Hepatocyte (in vitro differentiated cells): ENCODE measurements at regions not wholly inside any gene's neighbourhood (a gene's known extent, or its start where the extent isn't known, plus 50 kb on each side); places are given as distances from the start of the nearest gene placed in this dataset.
A peak's percentile ranks its signal among the peaks of the same experiment; 100 is the strongest.

Experiments
- DNase-seq: peaks from one replicate; pipeline ENCODE4 v3.0.0-alpha.2; 2016; ENCODE audit warnings: low spot score
- H2AFZ ChIP-seq: fragments of 200-600 bp; sonication (generic); 2 replicates; pipeline ENCODE4 v1.6.0; 2016; ENCODE audit warnings: antibody characterized with exemption, mild to moderate bottlenecking
- H3K27ac ChIP-seq: fragments of 200-600 bp; sonication (generic); 2 replicates; pipeline ENCODE4 v1.5.1; 2016; ENCODE audit warnings: mild to moderate bottlenecking
- H3K27me3 ChIP-seq: fragments of 200-600 bp; sonication (generic); 2 replicates; pipeline ENCODE4 v1.6.1; 2016
- H3K36me3 ChIP-seq: fragments of 200-600 bp; sonication (generic); replicated peaks from 2 replicates; pipeline ENCODE4 v1.5.1; 2016; ENCODE audit warnings: low read depth; ENCODE audit not compliant: insufficient read depth
- H3K4me1 ChIP-seq: fragments of 200-600 bp; sonication (generic); 2 replicates; pipeline ENCODE4 v1.5.1; 2016; ENCODE audit warnings: mild to moderate bottlenecking, moderate library complexity; ENCODE audit not compliant: insufficient read depth
- H3K4me2 ChIP-seq: fragments of 200-600 bp; sonication (generic); 2 replicates; pipeline ENCODE4 v1.6.0; 2016
- H3K4me3 ChIP-seq: fragments of 200-600 bp; sonication (generic); 2 replicates; pipeline ENCODE4 v1.5.1; 2016; ENCODE audit warnings: mild to moderate bottlenecking
- H3K79me2 ChIP-seq: fragments of 200-600 bp; sonication (generic); 2 replicates; pipeline ENCODE4 v1.6.0; 2017; ENCODE audit warnings: mild to moderate bottlenecking
- H3K9me2 ChIP-seq: fragments of 200-600 bp; sonication (generic); replicated peaks from 2 replicates; pipeline ENCODE4 v1.6.0; 2017; ENCODE audit warnings: mild to moderate bottlenecking; ENCODE audit not compliant: insufficient read depth
- H3K9me3 ChIP-seq: fragments of 200-600 bp; sonication (generic); 2 replicates; pipeline ENCODE4 v1.5.1; 2016; ENCODE audit warnings: low read depth, mild to moderate bottlenecking
- H4K20me1 ChIP-seq: fragments of 200-600 bp; sonication (generic); 2 replicates; pipeline ENCODE4 v1.6.0; 2016; ENCODE audit warnings: mild to moderate bottlenecking; ENCODE audit not compliant: insufficient read depth, poor library complexity, severe bottlenecking
- CTCF ChIP-seq: fragments of 200-600 bp; sonication (generic); IDR thresholded peaks from 2 replicates; pipeline ENCODE4 v1.5.1; 2016; ENCODE audit warnings: antibody characterized with exemption, mild to moderate bottlenecking; ENCODE audit not compliant: poor library complexity
- EZH2 ChIP-seq: fragments of 200-600 bp; sonication (generic); IDR thresholded peaks from 2 replicates; pipeline ENCODE4 v1.6.1; 2016; ENCODE audit warnings: antibody characterized with exemption, mild to moderate bottlenecking, borderline replicate concordance
- EZH2phosphoT487 ChIP-seq: fragments of 200-600 bp; sonication (generic); IDR thresholded peaks from one replicate; pipeline ENCODE4 v1.6.1; 2018; ENCODE audit warnings: antibody characterized with exemption, mild to moderate bottlenecking, low read depth, moderate library complexity; ENCODE audit not compliant: unreplicated experiment, severe bottlenecking
- WGBS: methylation state at CpG from one replicate; pipeline ENCODE4 v1.1.6; 2016; ENCODE audit warnings: low lambda C conversion rate; ENCODE audit errors: missing lambda C conversion rate; 5-methylcytosine and 5-hydroxymethylcytosine counted together

- H2AFZ ChIP-seq, result no peak overlapping the region
- no peaks in the 10 kb centered on the region for H3K27me3 ChIP-seq
- H3K9me2 ChIP-seq, result no peaks in the 10 kb centered on the region
- no peak overlapping the region for H3K4me3 ChIP-seq
- WGBS, result 41% methylated on average over 3 of the region's 3 CpGs
- TF ChIP-seq EZH2 (no peak), EZH2phosphoT487 (no peak), CTCF (no peak)
- H4K20me1 ChIP-seq, result no peaks in the 10 kb centered on the region
- no peaks in the 10 kb centered on the region for H3K36me3 ChIP-seq
- no peaks in the 10 kb centered on the region for H3K9me3 ChIP-seq
- peak overlapping the region; percentile 62 for H3K27ac ChIP-seq
- H3K79me2 ChIP-seq, result no peaks in the 10 kb centered on the region
- H3K4me1 ChIP-seq, result peaks cover 10% of the 10 kb centered on the region
- H3K4me2 ChIP-seq, result peak overlapping the region; percentile 63
- peak; percentile 14 for DNase-seq
These were observed 665.4 kb downstream of the BCL11A start for GRCh38 chr2:59888015-59888414.

GRCh38 chr2:59887366-59887765, 666.1 kb downstream of the BCL11A start:
- peaks cover 10% of the 10 kb centered on the region for H3K4me1 ChIP-seq
- no peaks in the 10 kb centered on the region for H3K9me2 ChIP-seq
- no peaks in the 10 kb centered on the region for H3K79me2 ChIP-seq
- peak overlapping the region; percentile 62 for H3K27ac ChIP-seq
- 26% methylated on average over 3 of the region's 3 CpGs for WGBS
- H3K9me3 ChIP-seq, result no peaks in the 10 kb centered on the region
- no peak overlapping the region for H3K4me3 ChIP-seq
- no peak for DNase-seq
- H4K20me1 ChIP-seq, result no peaks in the 10 kb centered on the region
- H3K27me3 ChIP-seq, result no peaks in the 10 kb centered on the region
- H2AFZ ChIP-seq, result no peak overlapping the region
- no peak for TF ChIP-seq EZH2phosphoT487
- TF ChIP-seq EZH2, result no peak
- no peak for TF ChIP-seq CTCF
- H3K36me3 ChIP-seq, result no peaks in the 10 kb centered on the region
- peak overlapping the region; percentile 63 for H3K4me2 ChIP-seq

GRCh38 chr2:59886759-59887158, 666.7 kb downstream of the BCL11A start:
- Histone ChIP-seq H3K27ac (no peak overlapping the region), H3K36me3 (no peaks in the 10 kb centered on the region), H3K27me3 (no peaks in the 10 kb centered on the region), H2AFZ (no peak overlapping the region), H3K9me2 (no peaks in the 10 kb centered on the region), H3K4me2 (no peak overlapping the region), H3K4me1 (peaks cover 10% of the 10 kb centered on the region), H3K9me3 (no peaks in the 10 kb centered on the region), H4K20me1 (no peaks in the 10 kb centered on the region), H3K79me2 (no peaks in the 10 kb centered on the region), H3K4me3 (no peak overlapping the region)
- 92% methylated on average over 3 of the region's 3 CpGs for WGBS
- TF ChIP-seq EZH2phosphoT487 (no peak), CTCF (no peak), EZH2 (no peak)
- no peak for DNase-seq

- Histone ChIP-seq H2AFZ (no peak overlapping the region), H3K27me3 (no peaks in the 10 kb centered on the region), H3K9me2 (no peaks in the 10 kb centered on the region), H3K4me2 (no peak overlapping the region), H3K79me2 (no peaks in the 10 kb centered on the region), H3K9me3 (no peaks in the 10 kb centered on the region), H3K36me3 (no peaks in the 10 kb centered on the region), H3K4me3 (no peak overlapping the region), H3K4me1 (peaks cover 10% of the 10 kb centered on the region), H3K27ac (no peak overlapping the region), H4K20me1 (no peaks in the 10 kb centered on the region)
- 73% methylated on average over 6 of the region's 6 CpGs for WGBS
- no peak for DNase-seq
- no peak for TF ChIP-seq EZH2phosphoT487
- TF ChIP-seq CTCF, result no peak
- no peak for TF ChIP-seq EZH2
These were observed 667.9 kb downstream of the BCL11A start for GRCh38 chr2:59885541-59885940.
